ENCODE measurements at regions not wholly inside any gene's neighbourhood (a gene's known extent, or its start where the extent isn't known, plus 50 kb on each side); places are given as distances from the start of the nearest gene placed in this dataset.

- Histone ChIP-seq H3K36me3 (ENCODE audit: control insufficient read depth, insufficient read depth, low read length) (no peaks in the 10 kb centered on the region), H3K4me3 (no peak overlapping the region), H3K9me3 (replicated peaks; ENCODE audit: control insufficient read depth, insufficient read depth, low read depth, low read length) (no peaks in the 10 kb centered on the region), H3K27me3 (ENCODE audit: control insufficient read depth in 2 of 2, insufficient read depth in 2 of 2, low read length in 2 of 2) (no peaks in the 10 kb centered on the region; a peak in 1 of 5 replicates), H3K27ac (ENCODE audit: extremely low read depth, low read depth, low read length) (no peak overlapping the region), H3K79me2 (ENCODE audit: control insufficient read depth, insufficient read depth, low read length) (no peaks in the 10 kb centered on the region), H2AFZ (ENCODE audit: low read depth, low read length) (no peak overlapping the region), H3K4me2 (ENCODE audit: insufficient read depth, low read length) (no peak overlapping the region), H3K9ac (ENCODE audit: insufficient read depth in 1 of 2, low read depth in 2 of 2, low read length in 2 of 2) (no peak overlapping the region), H3K4me1 (replicated peaks in 1 of 2; ENCODE audit: control insufficient read depth in 2 of 2, insufficient read depth in 2 of 2, low read length in 2 of 2) (no peaks in the 10 kb centered on the region), H3K9me1 (ENCODE audit: control insufficient read depth, insufficient read depth, low read length) (no peaks in the 10 kb centered on the region), H4K20me1 (replicated peaks; ENCODE audit: control insufficient read depth, insufficient read depth, low read length) (no peaks in the 10 kb centered on the region)
- ATAC-seq (no peak), FAIRE-seq (no peak), DNase-seq (ENCODE audit: extremely low read depth in 1 of 4, low spot score in 3 of 4) (no peak)
- in situ Hi-C loops (cut with MboI) = no loop called here
- ChIA-PET POLR2A (no interaction called here), CTCF (ENCODE audit: low intra/inter-chr PET ratio) (no interaction called here)
- TF ChIP-seq LEF1 (IDR thresholded peaks at IDR 0.05) = no peak
- WGBS (ENCODE audit: insufficient coverage, low coverage, missing lambda C conversion rate) = 0% methylated on average over 3 of the region's 3 CpGs
- no TSS peak for BruUV-seq (replicated peaks)
- intact Hi-C loops (cut with micrococcal nuclease) = no loop called here
These were observed 124.7 kb upstream of the FRMD4B start for GRCh38 chr3:69510481-69511030.

- H3K9ac ChIP-seq (ENCODE audit: insufficient read depth in 1 of 2, low read depth in 2 of 2, low read length in 2 of 2) = no peak overlapping the region
- no peak for TF ChIP-seq ZNF696 (CRISPR knock-in tag; conservative IDR thresholded peaks at IDR 0.05)
- no peak overlapping the region for H3K4me3 ChIP-seq
- no peak for DNase-seq (ENCODE audit: extremely low read depth in 1 of 4, low spot score in 3 of 4)
- no peaks in the 10 kb centered on the region for H3K9me3 ChIP-seq (replicated peaks; ENCODE audit: control insufficient read depth, insufficient read depth, low read depth, low read length)
- CTCF ChIA-PET (ENCODE audit: low intra/inter-chr PET ratio) = no interaction called here
- no peaks in the 10 kb centered on the region for H3K9me1 ChIP-seq (ENCODE audit: control insufficient read depth, insufficient read depth, low read length)
- no peaks in the 10 kb centered on the region; a peak in 1 of 5 replicates for H3K27me3 ChIP-seq (ENCODE audit: control insufficient read depth in 2 of 2, insufficient read depth in 2 of 2, low read length in 2 of 2)
- BruUV-seq (replicated peaks) = no TSS peak
- H3K27ac ChIP-seq (ENCODE audit: extremely low read depth, low read depth, low read length) = no peak overlapping the region
- H3K79me2 ChIP-seq (ENCODE audit: control insufficient read depth, insufficient read depth, low read length) = no peaks in the 10 kb centered on the region
- no peaks in the 10 kb centered on the region for H3K4me1 ChIP-seq (replicated peaks in 1 of 2; ENCODE audit: control insufficient read depth in 2 of 2, insufficient read depth in 2 of 2, low read length in 2 of 2)
- no peak overlapping the region for H2AFZ ChIP-seq (ENCODE audit: low read depth, low read length)
- H4K20me1 ChIP-seq (replicated peaks; ENCODE audit: control insufficient read depth, insufficient read depth, low read length) = no peaks in the 10 kb centered on the region
- intact Hi-C loops (cut with micrococcal nuclease) (no loop called here), in situ Hi-C loops (cut with MboI) (no loop called here)
- WGBS (ENCODE audit: insufficient coverage, low coverage, missing lambda C conversion rate) = 0% methylated on average over 3 of the region's 3 CpGs
- ATAC-seq = no peak
- no peak overlapping the region for H3K4me2 ChIP-seq (ENCODE audit: insufficient read depth, low read length)
- no peak for FAIRE-seq
- POLR2A ChIA-PET = no interaction called here
- no peaks in the 10 kb centered on the region for H3K36me3 ChIP-seq (ENCODE audit: control insufficient read depth, insufficient read depth, low read length)
These were observed 123.4 kb upstream of the FRMD4B start for GRCh38 chr3:69509288-69509687.
